ENCODE measurements at regions not wholly inside any gene's neighbourhood (a gene's known extent, or its start where the extent isn't known, plus 50 kb on each side); places are given as distances from the start of the nearest gene placed in this dataset.
"Not testable (repeated sequence)": the region's sequence is repeated elsewhere in the genome, so short reads cannot be mapped to it uniquely, and the experiment has no call there.

- H3K36me3 ChIP-seq = no peaks in the 10 kb centered on the region
- no peaks in the 10 kb centered on the region for H3K27me3 ChIP-seq (replicated peaks; ENCODE audit: insufficient read depth)
- no peaks in the 10 kb centered on the region for H3K4me1 ChIP-seq (replicated peaks)
- no peak overlapping the region for H3K27ac ChIP-seq
- no peaks in the 10 kb centered on the region for H3K9me3 ChIP-seq
- H3K4me3 ChIP-seq = no peak overlapping the region
- intact Hi-C loops (cut with DNase I) = no loop called here
- TF ChIP-seq CTCF (IDR thresholded peaks at IDR 0.05) = no peak
- no peak for TF ChIP-seq POLR2AphosphoS5 (IDR thresholded peaks at IDR 0.05)
- TF ChIP-seq POLR2A (IDR thresholded peaks at IDR 0.05) = no peak
- no peak for DNase-seq (ENCODE audit: low spot score)
These were observed 91.2 kb upstream of the SIRPG start for GRCh38 chr20:1748777-1749176.

- no peaks in the 10 kb centered on the region for H3K9me3 ChIP-seq
- no peaks in the 10 kb centered on the region for H3K4me1 ChIP-seq (replicated peaks)
- H3K27me3 ChIP-seq (replicated peaks; ENCODE audit: insufficient read depth) = no peaks in the 10 kb centered on the region
- TF ChIP-seq POLR2A (IDR thresholded peaks at IDR 0.05) (no peak), POLR2AphosphoS5 (IDR thresholded peaks at IDR 0.05) (no peak), CTCF (IDR thresholded peaks at IDR 0.05) (no peak)
- 50% methylated on average over 3 of the region's 3 CpGs for WGBS
- H3K4me3 ChIP-seq = no peak overlapping the region
- intact Hi-C loops (cut with DNase I) = no loop called here
- no peak overlapping the region for H3K27ac ChIP-seq
- DNase-seq (ENCODE audit: low spot score) = no peak
- H3K36me3 ChIP-seq = no peaks in the 10 kb centered on the region
These were observed 90.5 kb upstream of the SIRPG start for GRCh38 chr20:1747953-1748577.

GRCh38 chr20:1742049-1742434, 84.5 kb upstream of the SIRPG start:
- H3K4me3 ChIP-seq; H3K36me3 ChIP-seq; H3K9me3 ChIP-seq; intact Hi-C loops (cut with DNase I); H3K27me3 ChIP-seq (replicated peaks; ENCODE audit: insufficient read depth); H3K27ac ChIP-seq; H3K4me1 ChIP-seq (replicated peaks); DNase-seq (ENCODE audit: low spot score): not testable (repeated sequence)
- WGBS = 66% methylated on average over 3 of the region's 4 CpGs

- WGBS = 70% methylated on average over 6 of the region's 6 CpGs
- H3K27ac ChIP-seq = no peak overlapping the region
- H3K36me3 ChIP-seq = no peaks in the 10 kb centered on the region
- no peaks in the 10 kb centered on the region for H3K4me1 ChIP-seq (replicated peaks)
- TF ChIP-seq POLR2AphosphoS5 (IDR thresholded peaks at IDR 0.05) = no peak
- TF ChIP-seq POLR2A (IDR thresholded peaks at IDR 0.05) = no peak
- TF ChIP-seq CTCF (IDR thresholded peaks at IDR 0.05) = no peak
- H3K27me3 ChIP-seq (replicated peaks; ENCODE audit: insufficient read depth) = peaks cover 2% of the 10 kb centered on the region
- DNase-seq (ENCODE audit: low spot score) = no peak
- no peak overlapping the region for H3K4me3 ChIP-seq
- no peaks in the 10 kb centered on the region for H3K9me3 ChIP-seq
- intact Hi-C loops (cut with DNase I) = no loop called here
These were observed 83.9 kb upstream of the SIRPG start for GRCh38 chr20:1741309-1742048.

DNA sequence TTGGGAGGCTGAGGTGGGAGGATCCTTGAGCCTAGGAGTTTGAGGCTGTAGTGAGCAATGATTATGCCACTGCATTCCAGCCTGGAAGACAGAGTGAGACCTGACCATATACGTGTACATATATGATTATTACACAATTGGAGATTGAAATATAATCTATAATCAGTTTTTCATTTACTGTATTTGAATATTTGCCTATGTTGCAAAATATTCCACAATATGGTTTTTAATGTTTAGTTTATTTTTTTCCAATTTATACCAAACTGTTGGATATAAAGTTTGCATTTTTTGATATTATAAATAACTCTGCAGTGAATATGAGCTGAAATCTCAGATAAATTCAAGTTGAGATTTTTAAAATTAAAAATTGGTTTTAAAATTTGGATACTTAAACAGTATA, 79.6 kb upstream of the SIRPG start:
- TF ChIP-seq POLR2AphosphoS5 (IDR thresholded peaks at IDR 0.05) (no peak), CTCF (IDR thresholded peaks at IDR 0.05) (no peak), POLR2A (IDR thresholded peaks at IDR 0.05) (no peak)

More for the DNA sequence above, 79.6 kb upstream of the SIRPG start:
- no peak for DNase-seq (ENCODE audit: low spot score)
- Histone ChIP-seq H3K9me3 (no peaks in the 10 kb centered on the region), H3K27ac (no peak overlapping the region), H3K4me1 (replicated peaks) (no peaks in the 10 kb centered on the region), H3K4me3 (no peak overlapping the region), H3K36me3 (no peaks in the 10 kb centered on the region), H3K27me3 (replicated peaks; ENCODE audit: insufficient read depth) (peaks cover 2% of the 10 kb centered on the region)
- 93% methylated on average over 1 of the region's 1 CpG for WGBS
- intact Hi-C loops (cut with DNase I) = no loop called here

All from prostate gland (tissue), 2 donors.